HL-60 (cell line): ENCODE measurements at regions not wholly inside any gene's neighbourhood (a gene's known extent, or its start where the extent isn't known, plus 50 kb on each side); places are given as distances from the start of the nearest gene placed in this dataset.

Source experiments
- CTCF ChIP-seq: IDR thresholded peaks from one replicate; pipeline ENCODE4 v1.5.1; 2011; ENCODE audit warnings: low read length, control low read depth, inconsistent platforms; ENCODE audit not compliant: insufficient read depth
- GABPA ChIP-seq: IDR thresholded peaks from 2 replicates; pipeline ENCODE4 v1.6.1; 2012; ENCODE audit warnings: low read depth
- POLR2AphosphoS5 ChIP-seq: IDR thresholded peaks from 2 replicates; pipeline ENCODE4 v1.6.1; 2012; ENCODE audit warnings: low read depth

- TF ChIP-seq CTCF: no peak
- TF ChIP-seq POLR2AphosphoS5: no peak
- TF ChIP-seq GABPA: no peak
These were observed 1305.0 kb downstream of the CNTNAP5 start for GRCh38 chr2:125330133-125330532.
